ENCODE measurements at regions not wholly inside any gene's neighbourhood (a gene's known extent, or its start where the extent isn't known, plus 50 kb on each side); places are given as distances from the start of the nearest gene placed in this dataset.
"Not testable (repeated sequence)": the region's sequence is repeated elsewhere in the genome, so short reads cannot be mapped to it uniquely, and the experiment has no call there.

DNA sequence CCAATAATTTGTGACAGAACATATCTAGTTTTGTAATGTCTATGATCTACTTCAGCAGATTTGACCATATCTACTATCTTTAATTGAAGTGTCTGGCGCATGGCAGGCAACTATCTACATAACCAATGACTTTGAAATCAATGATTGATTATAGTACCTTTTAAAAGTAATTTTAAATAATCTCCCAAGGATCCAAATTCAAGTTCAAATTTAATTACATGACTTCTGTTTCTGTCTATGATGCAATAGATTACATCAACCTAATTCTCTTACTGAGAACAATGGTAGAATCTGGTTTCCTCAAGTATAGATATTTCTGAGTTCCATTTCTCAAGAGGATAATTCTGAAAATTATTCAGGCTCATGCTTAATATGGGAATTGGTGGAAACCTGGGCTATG is 177.4 kb upstream of the IL15 start:
- DNase-seq (ENCODE audit: low spot score), result no peak

DNA sequence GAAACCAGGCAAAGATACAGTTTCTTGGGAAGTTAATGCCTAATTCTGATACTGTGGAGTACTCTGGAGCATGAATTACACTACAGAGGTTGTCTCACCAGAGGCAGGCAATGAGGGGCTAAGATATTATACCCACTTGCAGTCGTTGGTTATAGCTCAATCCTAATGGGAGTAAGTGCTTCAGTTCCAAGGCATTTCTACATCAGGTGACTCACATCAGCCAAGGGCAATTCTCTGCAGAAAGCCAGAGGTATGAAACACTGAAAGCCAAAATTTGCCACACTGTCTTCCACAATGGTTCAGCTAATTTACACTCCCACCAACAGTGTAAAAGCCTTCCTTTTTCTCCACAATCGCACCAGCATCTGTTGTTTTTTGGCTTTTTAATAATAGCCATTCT is 174.0 kb upstream of the IL15 start:
- DNase-seq (ENCODE audit: low spot score), result no peak

DNA sequence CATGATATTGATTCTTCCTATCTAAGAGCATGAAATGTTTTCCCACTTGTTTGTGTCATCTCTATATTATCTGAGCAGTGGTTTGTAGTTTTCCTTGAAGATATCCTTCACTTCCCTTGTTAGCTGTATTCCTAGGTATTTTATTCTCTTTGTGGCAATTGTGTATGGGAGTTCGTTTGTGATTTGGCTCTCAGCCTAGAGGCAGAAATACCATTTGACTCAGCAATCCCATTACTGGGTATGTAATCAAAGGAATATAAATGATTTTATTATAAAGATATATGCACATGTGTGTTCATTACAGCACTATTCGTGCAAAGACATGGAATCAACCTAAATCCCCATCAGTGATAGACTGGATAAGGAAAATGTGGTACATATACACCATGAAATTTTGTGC is 172.7 kb upstream of the IL15 start:
- no peak for DNase-seq (ENCODE audit: low spot score)

DNA sequence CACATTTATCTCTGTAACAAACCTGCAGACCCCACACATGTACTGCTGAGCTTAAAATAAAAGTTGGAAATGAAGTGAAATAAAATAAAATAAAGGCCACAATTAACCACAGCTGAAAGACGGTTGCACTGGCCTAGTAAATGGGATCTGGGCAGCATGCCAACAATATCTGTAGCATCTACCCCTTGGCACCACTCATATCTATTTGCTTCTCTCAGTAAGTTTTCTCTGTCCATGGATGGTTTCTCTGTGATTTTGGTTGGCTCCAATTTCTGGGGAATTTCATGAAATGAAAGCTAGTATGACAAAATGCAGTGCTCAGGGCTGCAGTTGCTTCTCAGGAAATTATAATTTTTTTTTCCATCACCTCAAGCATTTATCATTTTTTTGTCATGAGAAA is 172.0 kb upstream of the IL15 start:
- DNase-seq (ENCODE audit: low spot score), result no peak

- DNase-seq (ENCODE audit: low spot score), result no peak
Measured at GRCh38 chr4:141465171-141465570, 171.2 kb upstream of the IL15 start.

GRCh38 chr4:141467225-141467624 is 169.2 kb upstream of the IL15 start:
- DNase-seq (ENCODE audit: low spot score), result no peak

- no peak for DNase-seq (ENCODE audit: low spot score)
Measured at GRCh38 chr4:141469392-141469791, 167.0 kb upstream of the IL15 start.

DNA sequence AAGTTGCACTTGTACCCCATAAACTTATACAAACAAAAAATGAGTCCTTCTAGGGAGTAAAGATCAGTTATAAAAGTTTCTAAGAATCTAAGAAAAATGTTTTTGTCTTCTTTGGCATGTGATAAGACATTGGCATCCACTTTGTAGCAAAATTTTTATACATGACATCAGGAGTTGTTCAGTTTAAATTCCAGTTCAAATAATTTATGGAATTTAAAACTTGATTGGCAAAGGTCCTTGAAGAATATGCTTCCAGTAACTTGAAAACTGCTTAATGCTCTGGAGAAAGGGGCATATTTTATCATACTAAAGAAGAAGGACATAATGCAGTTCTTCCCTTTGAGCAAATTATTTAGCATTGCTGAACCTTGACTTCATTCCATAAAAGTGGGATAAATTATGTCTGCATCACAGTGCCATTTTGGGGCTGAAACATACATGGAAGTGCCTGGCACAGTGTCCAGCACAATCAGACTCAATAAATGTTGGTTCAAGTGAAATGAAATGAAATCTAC is 163.3 kb upstream of the IL15 start:
- no peak for DNase-seq (ENCODE audit: low spot score)

DNA sequence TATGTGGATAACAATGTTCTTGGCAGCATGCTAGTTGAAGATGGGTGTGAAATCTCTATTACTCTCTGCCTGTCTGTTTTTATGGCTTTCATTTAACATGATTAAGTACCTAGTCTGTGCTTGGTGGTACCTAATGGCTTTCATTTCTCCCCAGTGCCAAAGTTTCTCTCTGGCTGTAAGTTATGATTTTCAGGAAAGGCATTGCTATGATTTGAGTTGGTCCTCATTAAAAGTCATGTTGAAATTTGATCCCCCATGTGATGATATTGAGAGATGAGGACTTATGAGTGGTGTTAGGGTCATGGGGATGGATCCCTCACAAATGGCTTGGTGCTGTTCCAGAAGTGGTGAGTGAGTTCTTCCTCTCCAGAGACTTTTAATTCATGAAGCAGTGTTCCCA is 162.4 kb upstream of the IL15 start:
- no peak for DNase-seq (ENCODE audit: low spot score)

DNA sequence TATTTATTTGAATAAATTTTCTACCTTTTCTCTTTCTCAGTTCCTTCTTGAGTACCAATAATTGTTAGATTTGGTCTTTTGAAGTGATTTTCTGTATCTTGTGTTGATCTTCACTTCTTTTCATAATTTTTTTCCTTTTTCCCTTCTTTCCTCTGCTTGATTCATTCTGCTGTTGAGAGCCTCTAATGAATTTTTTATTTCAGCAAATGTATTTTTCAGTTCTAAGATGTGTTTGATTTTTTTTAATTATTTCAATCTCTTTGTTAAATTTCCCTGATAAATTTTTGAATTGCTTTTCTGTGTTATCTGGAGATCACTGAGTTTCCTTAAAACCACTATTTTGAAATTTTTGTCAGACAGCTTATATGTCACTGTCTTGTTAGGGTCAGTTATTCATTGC is 155.4 kb upstream of the IL15 start:
- no peak for DNase-seq (ENCODE audit: low spot score)

GRCh38 chr4:141484298-141484697 is 152.1 kb upstream of the IL15 start:
- DNase-seq (ENCODE audit: low spot score), result not testable (repeated sequence)

- DNase-seq (ENCODE audit: low spot score), result no peak
Measured at GRCh38 chr4:141486375-141486997, 149.9 kb upstream of the IL15 start.

DNA sequence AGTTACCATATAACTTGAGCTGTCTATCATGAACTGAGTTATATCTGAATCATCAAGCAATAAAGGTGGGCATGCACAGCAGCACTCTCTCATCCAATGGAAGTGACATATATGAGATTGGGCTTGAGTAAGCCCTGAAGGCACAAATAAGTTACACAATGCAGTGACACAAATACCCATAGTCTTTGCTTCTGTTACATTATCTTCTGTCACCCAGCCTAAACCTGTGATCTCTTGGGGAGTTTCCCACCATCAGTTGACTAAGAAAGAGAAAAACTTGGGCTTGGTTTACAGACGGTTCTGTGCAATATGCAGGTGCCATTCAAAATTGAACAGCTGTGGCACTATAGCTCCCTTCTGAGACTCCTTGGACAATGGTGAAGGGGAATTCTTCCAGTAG is 138.8 kb upstream of the IL15 start:
- no peak for DNase-seq (ENCODE audit: low spot score)

DNA sequence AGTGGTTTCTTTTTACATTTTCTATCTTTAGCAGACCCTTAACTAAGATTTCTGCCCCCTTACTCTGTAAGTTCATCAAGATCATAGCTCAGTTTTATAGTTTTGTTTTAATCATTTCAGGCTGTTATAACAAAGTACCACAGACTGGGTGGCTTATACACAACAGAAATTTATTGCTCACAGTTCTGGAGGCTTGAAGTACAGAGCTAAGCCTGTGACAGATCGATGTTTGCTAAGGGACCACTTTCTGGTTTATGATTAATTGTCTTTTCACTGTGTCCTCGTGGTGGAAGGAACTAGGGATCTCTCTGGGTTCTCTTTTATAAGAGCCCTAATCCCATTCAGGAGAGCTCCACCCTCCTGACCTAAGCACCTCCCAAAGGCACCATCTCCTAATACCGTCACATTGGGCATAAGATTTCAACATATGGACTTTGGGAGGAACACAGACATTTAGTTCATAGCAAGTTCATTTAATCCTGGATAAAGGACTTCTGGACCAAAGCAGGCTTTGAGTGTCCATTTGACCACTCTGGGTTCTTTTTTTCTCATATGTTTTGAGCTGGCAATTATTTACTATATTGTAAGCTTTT is 137.0 kb upstream of the IL15 start:
- no peak for DNase-seq (ENCODE audit: low spot score)

DNA sequence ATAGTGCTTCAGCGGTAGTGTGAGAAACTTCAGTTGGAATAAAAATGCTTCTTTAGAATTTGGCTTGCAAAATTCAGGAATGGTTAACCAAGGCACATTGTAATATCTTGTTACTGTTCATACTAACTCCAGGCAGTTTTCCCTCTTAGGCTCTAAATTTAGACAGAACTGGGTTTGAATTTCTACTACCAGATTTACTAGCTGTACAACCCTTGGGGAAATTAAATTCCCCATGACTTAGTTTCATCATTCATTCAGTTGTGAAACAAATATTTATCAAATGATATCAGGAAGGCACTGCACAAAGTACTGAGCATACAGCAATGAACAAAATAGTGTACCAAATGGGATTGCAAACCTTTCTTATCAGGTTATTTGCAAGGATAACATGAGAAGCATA is 135.0 kb upstream of the IL15 start:
- DNase-seq (ENCODE audit: low spot score), result no peak

- DNase-seq (ENCODE audit: low spot score), result no peak
Measured at GRCh38 chr4:141501931-141502330, 134.5 kb upstream of the IL15 start.

- no peak for DNase-seq (ENCODE audit: low spot score)
Measured at GRCh38 chr4:141502755-141503154, 133.6 kb upstream of the IL15 start.

DNA sequence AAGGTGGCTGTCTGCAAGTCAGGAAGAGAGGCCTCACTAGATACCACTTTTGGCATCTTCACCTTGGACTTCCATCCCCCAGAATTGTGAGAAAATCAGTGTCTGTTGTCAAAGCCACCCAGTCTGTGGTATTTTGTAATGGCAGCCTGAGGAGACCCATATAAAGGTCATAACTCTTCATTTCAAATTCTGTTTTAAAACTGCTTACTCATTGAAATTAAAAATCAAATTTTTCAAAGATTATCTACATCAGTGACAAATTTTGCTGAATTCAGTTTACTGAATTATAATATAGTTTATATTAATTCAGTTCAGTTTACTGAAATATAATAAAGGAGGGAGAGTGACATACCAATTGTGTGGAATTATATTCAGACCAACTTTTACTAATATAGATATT is 133.1 kb upstream of the IL15 start:
- DNase-seq (ENCODE audit: low spot score), result no peak

- no peak for DNase-seq (ENCODE audit: low spot score)
Measured at GRCh38 chr4:141511055-141511454, 125.3 kb upstream of the IL15 start.

DNA sequence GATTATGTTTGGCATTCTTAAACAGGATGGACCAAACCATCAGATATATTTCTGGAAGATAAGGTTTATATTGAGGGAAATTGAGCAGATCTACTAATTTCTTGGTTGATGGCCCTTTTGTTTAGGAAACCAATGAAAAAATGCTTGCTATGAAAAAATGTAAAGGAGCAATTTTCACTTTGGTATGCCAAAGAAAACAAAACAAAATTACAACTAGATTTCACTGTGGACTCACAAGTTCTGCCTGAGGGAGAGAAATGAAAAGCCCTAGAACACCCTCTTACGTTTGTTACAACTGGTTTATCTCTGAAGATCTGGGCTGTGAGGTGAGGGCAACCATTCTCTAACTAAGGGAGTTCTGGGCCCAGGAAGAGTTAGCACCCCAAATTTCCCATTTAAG is 122.5 kb upstream of the IL15 start:
- no peak for DNase-seq (ENCODE audit: low spot score)

GRCh38 chr4:141518222-141518621 is 118.2 kb upstream of the IL15 start:
- no peak for DNase-seq (ENCODE audit: low spot score)

GRCh38 chr4:141524116-141524515 is 112.3 kb upstream of the IL15 start:
- DNase-seq (ENCODE audit: low spot score), result no peak

DNA sequence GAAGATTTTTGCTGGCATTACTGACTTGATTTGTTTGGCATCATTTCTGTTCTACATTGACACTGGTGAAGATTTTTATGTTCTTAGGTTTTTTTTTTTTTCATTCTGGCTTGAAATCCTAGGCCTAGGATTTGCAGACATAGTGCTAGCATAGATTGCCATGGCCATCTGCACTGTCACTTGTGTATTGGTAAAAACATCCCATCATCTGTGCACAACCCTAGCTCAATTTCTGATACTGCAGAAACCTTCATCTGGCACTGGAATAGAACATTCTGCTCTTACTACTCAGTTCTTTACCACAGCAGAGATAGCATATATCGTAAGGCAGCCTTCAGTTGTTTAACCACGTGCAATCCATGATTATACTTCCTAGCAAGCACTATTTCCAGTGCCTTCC is 111.5 kb upstream of the IL15 start:
- no peak for DNase-seq (ENCODE audit: low spot score)

DNA sequence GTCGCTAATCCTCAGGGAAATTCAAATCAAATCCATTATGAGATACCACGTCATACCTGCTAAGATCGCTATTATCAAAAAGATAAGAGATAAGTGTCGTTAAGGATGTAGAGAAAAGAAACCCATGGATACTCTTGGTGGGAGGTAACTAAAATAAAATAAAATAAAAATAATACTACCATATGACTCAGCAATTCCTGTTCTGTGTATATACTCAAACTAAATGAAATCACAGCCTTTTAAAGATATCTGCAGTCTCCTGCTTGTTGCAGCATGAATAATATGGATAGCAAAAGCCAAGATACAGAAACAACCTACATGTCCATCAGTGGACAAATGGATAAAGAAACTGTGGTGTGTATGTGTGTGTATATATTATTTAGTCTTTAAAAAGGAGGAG is 105.8 kb upstream of the IL15 start:
- DNase-seq (ENCODE audit: low spot score), result no peak

All from D341Med (cell line).